HepG2 (cell line): ENCODE measurements at regions not wholly inside any gene's neighbourhood (a gene's known extent, or its start where the extent isn't known, plus 50 kb on each side); places are given as distances from the start of the nearest gene placed in this dataset.

Experiments
- ATAC-seq: fragments of 200-7000 bp; cut with Tn5 transposase; 3 replicates; pipeline ENCODE4 v1.9.1; 2020; ENCODE audit warnings: mild to moderate bottlenecking, moderate library complexity
- BruUV-seq: library from RNA; stranded (reverse); fragments of 400-500 nt; replicated peaks from 2 replicates; lab custom pipeline; 2021; lab: Mats Ljungman, UMichigan
- CTCF ChIA-PET: fragments of 300-600 bp; formaldehyde crosslinking; extraction: SDS; loops from one replicate; lab custom pipeline; 2021; ENCODE audit warnings: low total read pairs, inconsistent platforms, low intra/inter-chr PET ratio; lab: Yijun Ruan, JAX
- POLR2A ChIA-PET: fragments of 350-600 bp; sonication (Branson Sonifier 250); formaldehyde crosslinking; loops from one replicate; lab custom pipeline; 2020; ENCODE audit warnings: antibody characterized with exemption, inconsistent platforms; lab: Yijun Ruan, JAX
- DNase-seq: peaks from one replicate; pipeline ENCODE4 v3.0.0-alpha.2; 2015; ENCODE audit warnings: low spot score
- FAIRE-seq: peaks from 3 replicates; lab custom pipeline; 2011; peaks lifted over from hg19 to GRCh38; lab: Jason Lieb, UNC
- H2AFZ ChIP-seq: one replicate; pipeline ENCODE4 v1.6.1; 2011; ENCODE audit warnings: low read length, inconsistent platforms
- H3K27ac ChIP-seq: fragments of 300-600 bp; 3 replicates; pipeline ENCODE4 v1.8.0; 2011; ENCODE audit warnings: mixed run types, mild to moderate bottlenecking, mixed read lengths, low read length, inconsistent platforms; ENCODE audit not compliant: insufficient read depth; ENCODE audit errors: extremely low read length
- H3K27me3 ChIP-seq, 2 experiments: fragments of 200-600 bp in 1 of 2; 2 replicates in 1 of 2; 3 replicates in 1 of 2; pipeline versions ENCODE4 v1.6.0 to v1.8.0; 2011; ENCODE audit warnings: low read length in 2 of 2, mild to moderate bottlenecking in 2 of 2, moderate library complexity in 2 of 2, inconsistent platforms in 1 of 2; ENCODE audit not compliant: insufficient read depth in 2 of 2, control insufficient read depth in 1 of 2
- H3K36me3 ChIP-seq, 2 experiments: fragments of 200-600 bp in 1 of 2; replicated peaks in 1 of 2; 2 replicates in 1 of 2; 3 replicates in 1 of 2; pipeline versions ENCODE4 v1.5.1 to v1.8.0; 2011; ENCODE audit warnings: low read length in 2 of 2, inconsistent platforms in 1 of 2; ENCODE audit not compliant: insufficient read depth in 2 of 2, control insufficient read depth in 1 of 2
- H3K4me1 ChIP-seq: 2 replicates; pipeline ENCODE4 v1.5.1; 2012; ENCODE audit warnings: low read length, inconsistent platforms; ENCODE audit not compliant: insufficient read depth
- H3K4me2 ChIP-seq: 2 replicates; pipeline ENCODE4 v1.6.0; 2011; ENCODE audit warnings: low read depth, low read length, inconsistent platforms
- H3K4me3 ChIP-seq, 3 experiments: fragments of 200-600 bp in 1 of 3; sonication (generic), shearing (Covaris generic) in 1 of 3; replicated peaks in 1 of 3; 2 replicates each; pipeline ENCODE4 v1.5.1; 2011 to 2016; ENCODE audit warnings: low read length in 3 of 3, inconsistent platforms in 2 of 3, low read depth in 2 of 3, mild to moderate bottlenecking in 2 of 3, control low read depth in 1 of 3, mixed read lengths in 1 of 3; ENCODE audit not compliant: insufficient read depth in 1 of 3
- H3K79me2 ChIP-seq: one replicate; pipeline ENCODE4 v1.6.1; 2011; ENCODE audit warnings: low read length, inconsistent platforms; ENCODE audit not compliant: insufficient read depth
- H3K9ac ChIP-seq: 2 replicates; pipeline ENCODE4 v1.6.0; 2011; ENCODE audit warnings: mild to moderate bottlenecking, low read depth, low read length, inconsistent platforms; ENCODE audit not compliant: insufficient read depth
- H3K9me3 ChIP-seq: 2 replicates; pipeline ENCODE4 v1.5.1; 2012; ENCODE audit warnings: mild to moderate bottlenecking, low read length
- H4K20me1 ChIP-seq: 2 replicates; pipeline ENCODE4 v1.6.0; 2011; ENCODE audit warnings: inconsistent platforms, mild to moderate bottlenecking, low read length, moderate library complexity; ENCODE audit not compliant: insufficient read depth
- NFE2L1 ChIP-seq: sonication (generic); formaldehyde crosslinking; IDR thresholded peaks from 2 replicates; pipeline ENCODE4 v1.4.0; 2020; ENCODE audit warnings: missing genetic modification reagents, mild to moderate bottlenecking, borderline replicate concordance
- ZKSCAN8 ChIP-seq: IDR thresholded peaks from 2 replicates; pipeline ENCODE4 v1.6.1; 2016; ENCODE audit warnings: borderline replicate concordance, missing genetic modification reagents, missing compliant biosample characterization
- ZNF282 ChIP-seq: fragments of 450-650 bp; IDR thresholded peaks from 2 replicates; pipeline ENCODE4 v1.6.1; 2018; ENCODE audit not compliant: partially characterized antibody
- ZNF343 ChIP-seq: sonication (generic); formaldehyde crosslinking; IDR thresholded peaks from 2 replicates; pipeline ENCODE4 v1.4.0; 2020; ENCODE audit warnings: mild to moderate bottlenecking, missing genetic modification reagents
- WGBS: methylation state at CpG from one replicate; pipeline ENCODE4 v1.1.6; 2017; ENCODE audit warnings: low lambda C conversion rate; 5-methylcytosine and 5-hydroxymethylcytosine counted together
- in situ Hi-C: cut with HindIII; loops from 2 replicates; pipeline ENCODE4 v1.10.0; 2017; ENCODE audit warnings: low pct_unique_long_range_greater_than_20kb; ENCODE audit not compliant: extremely low pct_ligation_motif_present
- intact Hi-C: fragments of 100-400 bp; cut with micrococcal nuclease; formaldehyde crosslinking; loops from one replicate; pipeline ENCODE4 v1.10.0; 2022; ENCODE audit not compliant: unreplicated experiment
- TF ChIP-seq, protein P1 (sequence below): sonication (generic); formaldehyde crosslinking; IDR thresholded peaks from 2 replicates; pipeline ENCODE4 v1.4.0; 2020; ENCODE audit warnings: missing genetic modification reagents, mild to moderate bottlenecking, borderline replicate concordance

GRCh38 chr3:156017352-156018030 lies 102.9 kb upstream of the KCNAB1 start (continued):
- TF ChIP-seq ZNF282 (no peak), ZKSCAN8 (CRISPR knock-in tag) (no peak)
- TF ChIP-seq, protein P1, sequence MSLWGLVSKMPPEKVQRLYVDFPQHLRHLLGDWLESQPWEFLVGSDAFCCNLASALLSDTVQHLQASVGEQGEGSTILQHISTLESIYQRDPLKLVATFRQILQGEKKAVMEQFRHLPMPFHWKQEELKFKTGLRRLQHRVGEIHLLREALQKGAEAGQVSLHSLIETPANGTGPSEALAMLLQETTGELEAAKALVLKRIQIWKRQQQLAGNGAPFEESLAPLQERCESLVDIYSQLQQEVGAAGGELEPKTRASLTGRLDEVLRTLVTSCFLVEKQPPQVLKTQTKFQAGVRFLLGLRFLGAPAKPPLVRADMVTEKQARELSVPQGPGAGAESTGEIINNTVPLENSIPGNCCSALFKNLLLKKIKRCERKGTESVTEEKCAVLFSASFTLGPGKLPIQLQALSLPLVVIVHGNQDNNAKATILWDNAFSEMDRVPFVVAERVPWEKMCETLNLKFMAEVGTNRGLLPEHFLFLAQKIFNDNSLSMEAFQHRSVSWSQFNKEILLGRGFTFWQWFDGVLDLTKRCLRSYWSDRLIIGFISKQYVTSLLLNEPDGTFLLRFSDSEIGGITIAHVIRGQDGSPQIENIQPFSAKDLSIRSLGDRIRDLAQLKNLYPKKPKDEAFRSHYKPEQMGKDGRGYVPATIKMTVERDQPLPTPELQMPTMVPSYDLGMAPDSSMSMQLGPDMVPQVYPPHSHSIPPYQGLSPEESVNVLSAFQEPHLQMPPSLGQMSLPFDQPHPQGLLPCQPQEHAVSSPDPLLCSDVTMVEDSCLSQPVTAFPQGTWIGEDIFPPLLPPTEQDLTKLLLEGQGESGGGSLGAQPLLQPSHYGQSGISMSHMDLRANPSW (CRISPR knock-in tag), result no peak

- DNase-seq, result no peak
- BruUV-seq, result no TSS peak
- H3K4me3 ChIP-seq, result no peak overlapping the region
- no peaks in the 10 kb centered on the region for H3K36me3 ChIP-seq
- no peaks in the 10 kb centered on the region for H4K20me1 ChIP-seq
- 1% methylated on average over 6 of the region's 6 CpGs for WGBS
- H3K27me3 ChIP-seq, result peaks cover 0 to 8% of the 10 kb centered on the region in 2 experiments; a peak in 1 of 5 replicates
- in situ Hi-C loops, result no loop called here
- H3K9me3 ChIP-seq, result no peaks in the 10 kb centered on the region
- intact Hi-C loops, result no loop called here
- H3K79me2 ChIP-seq, result no peaks in the 10 kb centered on the region
- no peaks in the 10 kb centered on the region for H3K4me1 ChIP-seq
- no peak overlapping the region for H3K4me2 ChIP-seq
- ATAC-seq, result no peak
- H3K9ac ChIP-seq, result no peak overlapping the region
- no peak overlapping the region for H3K27ac ChIP-seq
- no peak for FAIRE-seq
- CTCF ChIA-PET, result no interaction called here
- POLR2A ChIA-PET, result no interaction called here
- H2AFZ ChIP-seq, result no peak overlapping the region
- TF ChIP-seq ZNF343 (CRISPR knock-in tag) (no peak), NFE2L1 (CRISPR knock-in tag) (no peak)
Observed at GRCh38 chr3:156024904-156025533, 95.4 kb upstream of the KCNAB1 start.
